Limb (tissue), 2 donors: ENCODE measurements at regions not wholly inside any gene's neighbourhood (a gene's known extent, or its start where the extent isn't known, plus 50 kb on each side); places are given as distances from the start of the nearest gene placed in this dataset.

Experiments used
- DNase-seq, 2 donors: peaks; one replicate each; pipeline ENCODE4 v3.0.0-alpha.2; 2016; ENCODE audit errors: extremely low spot score in 2 of 2

DNA sequence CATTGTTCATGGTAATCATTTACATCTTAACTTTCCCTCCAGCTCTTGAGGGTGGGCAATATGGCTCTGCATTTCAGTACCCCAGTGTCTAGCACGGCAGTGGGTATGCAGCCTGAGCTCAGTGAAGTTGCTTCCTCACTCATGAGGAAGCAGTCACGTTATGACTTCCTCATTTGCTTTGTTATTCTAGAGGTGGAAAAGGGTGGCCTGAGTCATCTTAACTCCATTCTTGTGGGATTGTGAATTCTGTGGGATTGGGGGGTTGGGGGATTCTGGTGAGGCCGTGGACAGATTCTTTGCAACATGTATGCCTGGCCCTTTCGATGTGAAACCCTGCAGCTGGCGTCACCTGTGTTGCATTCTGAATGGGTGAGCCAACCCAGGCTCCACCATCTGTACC lies 406.7 kb upstream of the ZNF507 start:
- no peak for DNase-seq

DNA sequence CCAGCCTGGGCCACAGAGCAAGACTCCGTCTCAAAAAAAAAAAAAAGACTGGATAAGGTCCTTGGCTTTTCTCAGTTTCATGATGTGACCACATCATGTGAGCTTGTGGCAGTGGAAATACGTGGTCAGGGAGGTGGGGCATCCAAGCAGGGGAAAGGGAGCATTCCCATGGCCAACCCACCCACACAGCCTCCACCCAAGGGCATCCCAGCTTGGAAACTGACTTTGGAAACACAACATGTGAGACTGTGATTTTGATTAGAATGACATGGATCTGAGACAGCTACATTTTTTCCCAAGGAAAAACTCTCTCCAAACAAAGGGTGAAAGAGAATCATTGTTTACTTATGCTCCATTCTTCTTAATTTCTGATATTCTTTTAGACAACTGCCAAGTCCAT lies 405.0 kb upstream of the ZNF507 start:
- no peak for DNase-seq

- DNase-seq: no peak
Observed at GRCh38 chr19:31943191-31943661, 402.2 kb upstream of the ZNF507 start.

DNA sequence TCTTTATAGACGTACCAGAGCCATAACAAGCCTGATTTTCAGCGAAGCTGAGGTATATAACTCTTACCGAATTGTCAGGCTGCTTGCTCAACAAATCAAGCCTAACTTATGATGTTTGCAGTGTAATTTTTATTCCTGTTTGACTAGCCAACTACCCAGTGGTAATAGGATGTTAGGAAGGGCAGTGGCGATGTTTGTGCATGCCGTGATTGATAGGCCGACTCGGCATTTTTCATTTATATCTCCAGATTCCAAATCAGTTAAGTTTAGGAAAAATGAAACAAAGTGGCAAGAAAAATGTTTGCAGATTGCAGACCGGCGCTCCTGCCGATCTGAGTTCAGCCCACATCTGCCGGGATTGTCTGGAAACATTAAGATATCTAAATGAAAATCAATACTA lies 401.6 kb upstream of the ZNF507 start:
- DNase-seq: no peak

DNA sequence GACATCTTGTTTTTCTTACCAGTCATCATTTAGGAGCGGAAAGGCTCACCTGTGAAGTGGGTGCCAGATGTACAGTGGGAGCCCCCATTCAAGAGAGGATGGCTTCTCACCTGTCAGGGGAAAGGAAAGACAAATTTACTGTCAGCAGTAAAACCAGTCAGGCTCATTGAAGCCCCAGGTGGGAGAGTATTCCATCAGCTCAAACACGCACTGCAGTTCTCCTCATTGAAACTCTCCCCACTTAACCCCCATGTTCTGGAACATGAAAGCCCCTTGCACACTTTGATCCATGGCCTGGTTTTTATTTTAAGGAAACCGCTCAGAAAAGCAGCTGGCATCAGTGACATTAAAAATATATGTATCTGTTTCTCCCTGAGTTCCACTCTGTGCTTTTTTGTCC lies 401.1 kb upstream of the ZNF507 start:
- DNase-seq: no peak

GRCh38 chr19:31946491-31946890 lies 398.9 kb upstream of the ZNF507 start:
- no peak for DNase-seq

DNA sequence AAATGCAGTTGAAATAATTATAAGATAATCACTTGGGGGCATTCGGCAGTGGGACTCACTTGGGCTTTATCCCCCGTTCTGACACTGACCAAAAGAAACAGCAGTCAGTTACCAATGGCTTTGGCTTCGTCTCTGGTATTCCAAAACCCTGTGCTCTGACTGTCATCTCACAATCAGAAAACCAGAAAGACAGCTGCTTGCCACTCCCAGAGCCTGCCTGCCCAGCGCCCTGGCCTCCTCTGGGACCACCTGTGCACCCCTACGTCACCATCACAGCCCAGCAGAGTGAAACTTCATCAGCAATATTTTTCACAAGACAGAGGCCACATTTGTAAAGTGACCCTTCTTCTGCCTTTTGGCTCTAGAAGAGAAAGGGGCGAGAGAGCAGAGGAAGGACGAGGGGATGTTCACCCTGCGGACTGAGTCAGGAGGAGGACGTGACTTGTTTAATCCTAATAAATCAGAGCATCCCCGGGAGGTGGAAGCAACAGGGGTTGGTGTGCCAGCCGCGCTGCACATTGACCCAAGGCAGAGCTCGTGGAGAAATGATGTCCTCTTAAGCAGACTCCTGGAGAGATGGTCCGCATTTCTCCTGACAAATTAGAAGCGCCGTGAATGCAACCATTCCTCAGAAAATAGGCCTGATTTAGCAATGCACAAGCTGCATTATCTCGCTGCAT lies 397.8 kb upstream of the ZNF507 start:
- DNase-seq: no peak

- no peak for DNase-seq
Observed at GRCh38 chr19:31952693-31953092, 392.7 kb upstream of the ZNF507 start.

- DNase-seq: no peak
Observed at GRCh38 chr19:31955061-31955460, 390.3 kb upstream of the ZNF507 start.

GRCh38 chr19:31955884-31956283 lies 389.5 kb upstream of the ZNF507 start:
- no peak for DNase-seq

GRCh38 chr19:31956771-31957392 lies 388.5 kb upstream of the ZNF507 start:
- no peak for DNase-seq

DNA sequence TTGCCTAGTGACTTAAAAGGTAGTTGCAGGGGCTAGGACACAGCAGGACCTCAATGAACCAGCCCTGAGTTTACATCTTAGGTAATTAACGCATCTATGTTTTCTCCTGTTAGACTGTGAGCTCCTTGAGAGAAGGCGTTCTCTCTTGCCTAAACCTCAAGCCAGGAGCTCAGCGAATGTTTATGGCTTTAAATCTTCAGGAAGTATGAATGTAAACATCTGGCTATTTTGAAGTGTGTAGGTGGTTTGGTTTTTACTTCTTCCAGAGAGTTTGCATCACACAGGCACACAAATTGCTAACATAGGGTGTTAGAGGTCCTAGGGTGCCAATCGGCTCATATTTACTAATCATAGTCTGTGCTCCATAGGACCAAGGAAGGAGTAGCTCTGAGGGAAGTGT lies 387.7 kb upstream of the ZNF507 start:
- DNase-seq: no peak

DNA sequence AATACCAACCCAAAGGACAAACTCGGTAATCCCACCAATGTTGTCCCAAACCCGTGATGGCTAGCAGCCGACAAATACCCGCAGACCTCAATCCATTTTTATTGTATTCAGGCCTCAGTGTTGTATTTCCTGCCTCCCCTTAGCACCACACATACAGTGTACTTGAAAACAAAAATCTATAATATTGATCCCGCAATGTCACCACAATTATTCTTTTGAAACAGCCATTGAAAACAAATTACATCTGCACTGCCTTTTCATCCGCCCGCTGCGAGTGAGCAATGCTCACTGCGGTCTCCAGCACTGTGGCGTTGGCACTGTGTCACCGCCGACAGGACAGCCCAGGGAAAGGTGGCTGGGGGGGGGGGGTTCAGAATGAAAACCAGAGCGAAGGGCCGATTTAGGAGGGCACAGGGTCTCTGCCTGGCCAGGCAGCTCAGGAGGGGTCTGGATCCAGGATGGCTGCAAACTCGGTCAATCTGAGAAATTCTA lies 385.8 kb upstream of the ZNF507 start:
- no peak for DNase-seq

DNA sequence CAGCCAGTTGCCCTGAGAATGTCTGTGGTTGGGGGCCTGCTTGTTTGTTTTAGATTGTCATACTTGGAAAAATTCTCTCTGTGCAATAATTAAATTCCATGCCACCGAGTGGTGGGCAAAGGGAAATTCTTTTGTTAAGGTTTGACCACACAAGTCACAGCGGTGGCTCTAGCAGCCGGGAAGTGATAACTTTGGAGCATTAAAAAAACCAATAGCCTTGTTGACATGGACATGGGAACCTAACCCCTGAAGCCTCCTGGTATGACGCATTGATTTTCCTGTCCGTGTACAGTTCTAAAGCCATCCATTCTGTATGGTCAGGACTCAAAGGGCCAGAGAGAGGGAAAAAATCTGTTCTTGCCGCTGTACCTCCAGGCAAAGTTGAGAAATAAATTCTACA lies 384.9 kb upstream of the ZNF507 start:
- no peak for DNase-seq

GRCh38 chr19:31961191-31961590 lies 384.2 kb upstream of the ZNF507 start:
- DNase-seq: no peak

DNA sequence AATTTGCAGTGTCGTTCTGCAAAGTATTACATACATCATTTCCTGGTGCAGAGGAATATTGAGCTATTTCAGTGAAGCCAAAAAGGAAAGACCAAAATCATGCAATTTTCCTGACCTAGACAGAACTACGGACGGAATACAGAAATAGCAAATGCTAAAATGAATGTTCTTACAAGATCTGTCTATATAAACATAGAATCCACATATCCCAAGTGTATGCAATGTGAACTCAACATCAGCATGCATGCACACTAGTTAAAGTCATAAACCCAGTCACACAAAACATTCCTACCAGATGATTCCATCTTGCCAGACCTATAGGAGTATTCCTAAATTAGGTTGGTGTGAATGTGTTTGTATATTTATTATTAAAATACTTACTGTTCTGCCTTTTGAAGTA lies 383.7 kb upstream of the ZNF507 start:
- DNase-seq: no peak

- peak in 1 of 2 donors; percentile 45 for DNase-seq
Observed at GRCh38 chr19:31962561-31962996, 382.8 kb upstream of the ZNF507 start.

GRCh38 chr19:31963746-31964145 lies 381.7 kb upstream of the ZNF507 start:
- DNase-seq: no peak

DNA sequence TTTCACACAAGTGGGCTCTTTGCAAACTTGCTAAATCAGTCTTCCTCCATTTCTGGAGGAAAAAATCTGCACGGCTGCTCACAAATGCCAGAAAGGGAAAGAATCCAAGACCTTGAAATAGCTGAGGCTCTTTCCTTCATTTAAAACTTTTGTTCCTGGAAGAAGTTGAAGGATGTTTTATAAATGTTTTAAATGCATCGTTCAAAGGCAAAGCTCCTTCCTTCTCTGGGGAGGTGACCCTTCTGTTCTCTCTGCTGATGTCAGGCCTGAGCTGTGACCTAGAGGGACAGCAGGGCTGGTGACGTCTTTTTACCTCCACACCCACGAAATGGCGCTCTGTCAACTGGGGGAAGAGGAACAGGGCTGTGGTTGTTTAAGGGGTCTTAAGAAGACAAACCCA lies 376.4 kb upstream of the ZNF507 start:
- DNase-seq: no peak

GRCh38 chr19:31970027-31970461 lies 375.4 kb upstream of the ZNF507 start:
- no peak for DNase-seq

- no peak for DNase-seq
Observed at GRCh38 chr19:31974290-31974689, 371.1 kb upstream of the ZNF507 start.

DNA sequence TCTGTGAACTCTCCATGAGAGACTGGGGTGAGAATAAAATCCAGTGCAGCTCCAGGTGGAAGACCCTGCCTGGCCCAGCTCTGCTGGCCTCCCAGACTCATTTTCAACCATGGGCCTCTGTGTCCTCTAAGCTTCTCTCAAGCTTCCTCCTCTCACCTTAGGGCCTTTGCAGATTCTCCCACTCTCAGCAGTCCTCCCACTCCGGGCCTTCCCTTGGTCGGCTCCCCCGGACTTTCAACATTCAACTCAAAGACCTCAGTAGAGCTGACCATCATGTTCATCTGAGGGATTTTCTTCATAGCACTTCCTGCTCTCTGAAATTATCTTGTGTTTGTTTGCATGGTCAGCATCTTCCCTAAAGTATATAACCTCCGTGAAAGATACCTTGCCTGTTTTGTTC lies 370.5 kb upstream of the ZNF507 start:
- DNase-seq: no peak

DNA sequence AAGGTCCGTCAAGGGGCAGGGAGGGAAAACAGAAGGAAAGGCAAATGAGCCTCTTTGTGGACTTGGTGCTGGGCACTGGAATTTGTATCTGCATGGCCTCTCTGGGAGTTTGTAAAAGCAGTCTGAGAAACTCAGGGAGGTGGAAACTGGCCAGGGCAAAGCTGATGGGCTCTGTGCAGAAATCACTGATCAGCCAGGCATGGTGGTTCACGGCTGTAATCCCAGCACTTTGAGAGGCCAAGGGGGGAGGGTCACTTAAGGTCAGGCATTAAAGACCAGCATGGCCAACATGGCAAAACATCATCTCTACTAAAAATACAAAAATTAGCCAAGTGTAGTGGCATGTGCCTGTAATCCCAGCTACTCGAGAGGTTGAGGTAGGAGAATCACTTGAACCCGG lies 369.9 kb upstream of the ZNF507 start:
- DNase-seq: peak in 1 of 2 donors; percentile 6
